GM21423 (cell line): ENCODE measurements at regions not wholly inside any gene's neighbourhood (a gene's known extent, or its start where the extent isn't known, plus 50 kb on each side); places are given as distances from the start of the nearest gene placed in this dataset.

ENCODE experiments used
- ATAC-seq: cut with Tn5 transposase; IDR thresholded peaks from one replicate; pipeline ENCODE4 v1.9.1; 2021; ENCODE audit warnings: mild to moderate bottlenecking, moderate library complexity; ENCODE audit not compliant: unreplicated experiment

DNA sequence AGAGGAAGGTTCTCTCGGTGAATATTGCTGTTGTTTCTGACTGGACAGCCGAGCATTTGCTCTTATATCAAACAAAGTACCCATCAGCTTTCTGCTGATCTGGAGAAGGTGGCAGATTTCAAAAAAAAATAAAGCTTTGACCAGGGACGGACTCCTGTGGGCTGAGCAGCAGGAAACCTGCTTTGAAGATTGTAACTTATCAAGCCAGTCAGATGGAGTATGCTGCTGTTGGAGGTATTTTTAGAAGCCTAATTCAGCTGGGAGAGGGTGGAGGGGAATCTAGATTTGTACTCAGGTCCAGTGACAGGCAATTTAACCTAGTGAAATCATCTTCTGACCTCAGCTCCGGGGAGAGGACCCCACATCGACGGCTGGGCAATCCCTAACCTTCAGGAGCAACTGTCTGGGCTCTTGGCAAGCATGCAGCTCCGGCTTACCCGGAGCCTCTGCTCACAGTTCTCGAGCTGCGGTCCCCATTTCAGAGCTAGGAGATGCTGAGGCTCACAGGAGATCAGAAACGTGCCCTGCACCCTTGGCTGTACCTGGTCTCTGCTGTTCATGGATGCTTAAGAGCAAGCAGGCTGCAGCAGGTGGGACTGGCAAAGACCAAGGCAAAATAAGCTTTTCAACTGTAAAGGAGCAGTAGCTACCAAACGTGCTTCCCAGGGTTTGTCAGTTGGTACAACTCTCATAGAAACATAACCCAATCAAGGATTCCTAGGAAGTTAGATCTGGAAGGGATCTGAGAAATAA, 89.3 kb upstream of the ST8SIA2 start:
- ATAC-seq, result no peak

DNA sequence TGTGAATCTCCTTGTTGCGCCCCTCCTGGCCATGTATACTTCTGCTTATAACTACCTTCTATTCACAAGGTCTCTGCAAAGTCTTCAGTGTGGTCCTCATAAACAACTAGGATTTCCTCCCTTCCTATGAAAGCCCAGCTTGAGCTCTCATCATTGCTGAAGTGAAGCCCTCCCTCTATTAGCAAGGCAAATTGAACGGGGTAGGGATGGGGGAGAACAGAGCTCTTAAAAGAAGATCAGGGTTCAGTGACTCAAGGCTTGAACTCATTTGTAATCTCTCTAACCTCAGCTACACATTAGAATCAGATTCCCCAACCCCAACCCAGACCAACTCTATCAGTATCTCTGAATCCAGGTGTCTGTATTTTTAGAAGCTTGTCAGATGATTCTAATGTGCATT, 88.3 kb upstream of the ST8SIA2 start:
- ATAC-seq, result no peak

DNA sequence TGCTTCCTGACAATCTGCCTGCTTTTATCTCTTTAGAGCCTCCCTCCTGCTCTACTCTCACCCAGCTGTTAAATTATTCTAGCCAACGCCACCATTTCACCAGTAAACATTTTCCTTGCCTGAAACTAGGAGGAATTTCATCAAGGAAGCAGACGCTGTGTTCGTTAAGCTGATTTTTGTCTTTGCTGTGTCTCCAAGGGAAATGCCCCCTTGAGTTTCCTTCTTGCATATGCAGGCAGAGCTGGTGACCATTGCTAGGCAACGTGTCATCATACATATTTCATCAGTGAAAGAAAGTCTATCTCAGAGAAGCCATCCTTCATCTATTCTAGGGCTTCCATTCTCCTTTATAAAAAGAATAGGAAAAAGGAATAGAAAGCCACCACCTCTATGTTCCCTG, 87.0 kb upstream of the ST8SIA2 start:
- no peak for ATAC-seq

DNA sequence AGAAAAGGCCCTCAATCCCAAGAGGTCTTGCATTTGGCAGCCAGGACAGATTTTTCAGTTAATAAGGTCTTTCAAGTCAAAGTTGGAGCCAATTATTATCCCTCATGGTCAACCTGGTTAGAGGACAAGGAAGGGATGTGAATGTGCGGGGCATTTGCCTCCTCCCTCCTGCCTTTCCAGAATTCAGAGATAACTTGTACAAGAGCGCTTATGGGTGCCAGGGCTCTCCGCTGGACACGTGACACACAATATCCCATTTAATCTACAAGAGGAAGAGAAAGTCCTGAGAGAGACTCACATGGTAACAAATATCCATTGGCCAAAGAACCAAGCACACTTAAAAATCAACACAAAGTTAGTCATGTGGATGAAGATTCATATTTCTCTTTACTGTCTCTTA, 78.5 kb upstream of the ST8SIA2 start:
- no peak for ATAC-seq

DNA sequence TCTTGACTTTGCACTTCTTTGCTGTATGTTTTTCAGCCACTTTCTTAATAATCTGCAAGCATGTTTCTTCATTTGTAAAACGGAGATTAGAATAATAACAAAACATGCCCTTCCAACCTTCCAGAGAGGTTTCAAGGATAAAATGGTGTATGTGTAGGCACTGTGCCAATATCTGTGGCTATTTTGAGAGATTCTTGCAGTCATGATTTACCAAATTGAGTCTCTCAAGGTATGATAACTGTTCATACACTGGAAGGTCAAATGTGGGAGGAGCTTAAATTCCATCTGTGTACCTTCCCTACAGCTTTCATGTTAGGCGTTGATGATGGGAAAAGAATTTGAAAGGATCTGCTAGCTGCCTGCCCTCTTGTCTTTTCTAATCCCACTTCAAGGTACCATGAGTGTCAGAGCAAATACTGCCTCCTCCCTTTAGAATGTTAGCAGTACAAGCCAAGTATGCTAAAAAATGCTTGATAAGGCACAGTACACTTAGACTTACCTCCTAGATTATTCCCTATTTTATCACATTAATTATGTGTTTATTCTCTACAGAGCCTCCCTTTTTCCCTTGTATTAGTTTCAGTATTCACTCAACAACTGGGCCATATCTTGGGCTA, 78.0 kb upstream of the ST8SIA2 start:
- ATAC-seq, result no peak

DNA sequence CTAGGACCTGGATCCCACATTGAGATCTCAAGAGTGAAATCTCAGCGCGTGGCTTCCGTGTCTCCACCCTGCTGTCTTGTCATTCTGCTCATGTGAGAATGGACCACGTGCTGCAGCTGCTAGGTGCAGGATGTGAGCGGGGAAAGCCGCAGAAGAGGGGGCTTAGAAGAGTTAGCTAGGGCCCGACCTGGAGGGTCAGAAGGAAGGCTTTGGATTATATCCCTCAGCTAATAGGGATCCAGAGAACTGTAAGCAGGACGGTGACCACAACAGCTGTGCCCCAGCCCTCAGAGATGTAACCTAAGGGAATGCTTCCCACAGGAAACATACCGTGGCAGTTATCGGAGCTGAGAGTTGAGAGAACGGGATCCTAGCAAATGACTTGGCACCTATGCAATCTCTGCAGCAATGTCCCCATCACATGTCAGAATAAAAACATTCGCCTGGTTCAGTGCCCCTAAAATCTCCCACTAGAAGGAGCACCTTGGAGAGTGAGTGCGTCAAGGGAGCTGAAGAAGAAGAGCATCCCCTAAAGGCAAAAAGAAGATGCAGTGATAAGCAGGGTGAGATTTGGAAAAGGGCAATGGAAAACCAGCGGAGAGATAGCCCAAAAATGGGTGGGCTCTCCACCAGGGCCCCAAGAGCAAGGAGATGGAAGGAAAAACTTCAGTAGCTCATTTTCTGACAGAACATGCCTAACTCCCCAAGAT, 76.9 kb upstream of the ST8SIA2 start:
- no peak for ATAC-seq

DNA sequence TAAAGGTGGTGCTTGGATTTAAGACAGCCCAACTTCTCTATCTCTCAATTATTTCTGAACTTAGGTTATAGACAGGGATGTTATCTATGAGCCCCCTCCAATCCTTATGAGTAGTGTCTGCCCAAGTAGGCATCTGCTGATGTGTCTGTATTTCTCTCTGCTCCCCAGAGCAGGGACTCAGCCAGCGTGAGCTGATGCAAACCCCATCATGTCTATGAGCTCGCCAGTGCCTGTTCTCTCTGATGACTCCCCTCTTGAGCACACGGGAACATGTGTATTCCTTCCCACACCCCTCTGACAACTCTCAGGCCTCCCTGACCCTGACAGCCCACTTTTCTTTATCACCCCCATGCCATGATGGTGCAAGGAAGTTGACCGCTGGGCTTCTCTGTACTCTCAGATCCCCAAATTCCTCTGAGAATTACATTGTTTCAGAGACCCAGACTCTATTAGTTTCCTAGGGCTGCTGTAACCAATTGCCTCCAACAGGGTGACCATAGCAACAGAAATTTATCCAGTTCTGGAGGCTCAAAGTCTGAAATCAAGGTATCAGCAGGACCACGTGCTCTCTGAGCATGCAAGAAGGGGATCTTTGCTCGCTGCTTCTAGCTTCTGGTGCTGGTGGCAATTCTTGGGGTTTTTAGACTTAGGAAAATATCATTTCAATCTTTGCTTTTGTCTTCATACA, 73.5 kb upstream of the ST8SIA2 start:
- ATAC-seq, result no peak

DNA sequence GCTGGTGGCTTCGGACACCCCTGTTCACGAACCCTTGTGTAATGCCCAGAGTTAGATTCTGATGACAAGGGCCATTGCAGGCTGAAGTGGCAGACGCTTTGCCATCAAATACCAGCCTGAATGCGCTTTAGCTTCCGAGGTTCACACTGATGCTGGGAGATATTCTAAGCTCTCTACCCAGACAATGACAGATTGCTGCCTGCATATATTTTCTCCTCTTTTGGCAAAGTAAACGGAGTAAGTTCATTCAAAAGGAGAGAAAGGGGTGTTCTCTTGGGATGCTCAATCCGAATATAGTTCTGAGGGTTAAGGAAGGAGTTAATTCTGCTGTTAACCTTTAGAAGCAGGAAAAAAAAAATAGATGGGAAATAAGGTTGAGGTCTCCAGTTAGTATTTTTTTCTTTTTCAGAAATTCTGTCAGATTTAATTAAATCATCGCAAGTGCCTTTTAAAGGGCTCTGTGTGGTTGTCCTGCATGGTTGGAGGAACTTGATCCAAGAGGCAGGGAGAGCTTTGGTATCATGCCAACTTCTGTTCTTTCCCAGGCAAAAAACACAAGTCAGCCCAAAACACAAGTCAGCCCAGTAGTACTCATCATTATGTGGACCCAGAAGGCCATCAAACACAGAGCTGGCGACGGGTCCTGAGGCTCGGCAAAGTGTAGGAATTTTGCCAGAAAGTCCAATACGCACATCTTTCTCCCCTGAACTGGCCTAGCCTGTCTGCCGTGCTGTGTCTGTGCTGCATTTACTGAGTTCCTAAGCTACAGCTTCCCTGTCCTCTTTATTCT, 70.9 kb upstream of the ST8SIA2 start:
- ATAC-seq, result no peak

DNA sequence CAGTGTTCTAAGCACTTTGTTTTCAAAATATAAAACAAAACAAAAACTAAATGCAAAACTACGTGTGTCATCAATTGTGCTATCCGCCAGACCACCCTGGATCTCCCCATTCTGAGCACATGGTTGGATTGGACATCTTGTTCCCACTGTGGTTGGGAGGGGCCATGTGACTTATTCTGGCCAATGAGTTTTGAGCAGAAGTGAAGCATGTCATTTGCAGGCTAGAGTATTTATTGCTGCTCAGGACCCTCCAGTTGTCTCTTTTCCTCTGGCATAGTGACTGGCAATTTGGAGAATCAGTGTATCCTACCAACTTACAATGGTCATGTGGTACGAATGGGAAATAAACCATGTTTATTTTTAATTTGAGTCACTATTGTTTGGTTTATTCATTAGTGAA, 70.2 kb upstream of the ST8SIA2 start:
- ATAC-seq, result no peak

DNA sequence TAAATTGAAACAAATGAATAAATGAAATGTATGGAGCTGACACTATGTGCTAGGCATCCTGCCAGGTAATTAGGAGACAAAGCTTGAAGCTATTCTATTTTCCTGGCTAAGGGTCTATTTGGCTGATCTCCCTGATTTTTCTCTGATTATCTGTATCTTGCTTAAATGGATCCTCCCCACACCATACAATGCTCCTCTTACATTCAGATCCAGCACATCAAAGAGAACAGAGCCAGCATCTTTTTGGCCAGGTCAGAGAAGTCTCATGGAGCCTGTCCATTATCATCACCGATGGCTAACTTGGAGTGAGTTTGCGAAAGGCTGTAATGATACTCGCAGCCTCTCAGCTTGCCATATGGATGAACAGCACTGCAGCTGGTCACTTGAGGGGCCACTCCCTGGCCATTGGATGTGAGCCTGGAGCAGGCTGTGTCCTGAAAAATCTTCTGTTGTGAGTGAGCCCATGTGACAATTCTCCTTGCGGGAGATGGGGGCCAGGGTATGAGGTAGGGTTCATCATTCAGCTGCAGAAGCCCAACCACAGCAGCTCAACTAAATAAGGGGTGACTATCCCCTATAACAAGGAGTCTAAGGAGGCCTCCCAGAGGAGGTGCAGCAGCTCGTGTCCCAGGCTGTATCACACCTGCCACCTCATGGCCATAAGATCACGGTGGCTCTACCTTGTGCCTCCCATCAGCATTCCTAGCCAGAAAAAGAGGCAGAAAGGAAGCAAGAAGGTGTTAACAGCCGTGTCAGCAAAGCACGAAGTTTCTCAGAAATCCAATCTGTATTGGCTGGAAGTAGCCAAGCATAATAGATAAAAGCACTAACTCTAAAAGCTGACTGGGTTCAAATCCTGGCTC, 69.3 kb upstream of the ST8SIA2 start:
- no peak for ATAC-seq

DNA sequence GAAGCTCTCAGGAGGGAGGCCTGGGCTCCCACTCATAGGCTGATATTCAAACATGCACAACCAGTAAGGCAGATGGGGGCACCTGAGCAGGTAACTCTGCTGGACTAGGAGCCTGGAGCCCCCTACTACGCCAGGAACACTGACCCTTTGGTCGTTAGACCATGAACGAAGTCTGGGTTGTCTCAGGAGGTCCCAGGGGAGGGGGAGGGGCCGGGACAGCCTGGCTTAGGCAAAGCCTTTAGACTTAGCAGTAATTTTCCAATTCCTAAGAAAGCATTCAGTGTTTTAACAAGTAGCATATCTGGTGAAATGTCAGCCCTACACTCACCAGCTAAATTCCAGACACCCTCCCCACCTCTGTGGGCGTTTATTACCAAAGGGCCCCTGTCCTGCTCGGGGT, 67.4 kb upstream of the ST8SIA2 start:
- no peak for ATAC-seq

DNA sequence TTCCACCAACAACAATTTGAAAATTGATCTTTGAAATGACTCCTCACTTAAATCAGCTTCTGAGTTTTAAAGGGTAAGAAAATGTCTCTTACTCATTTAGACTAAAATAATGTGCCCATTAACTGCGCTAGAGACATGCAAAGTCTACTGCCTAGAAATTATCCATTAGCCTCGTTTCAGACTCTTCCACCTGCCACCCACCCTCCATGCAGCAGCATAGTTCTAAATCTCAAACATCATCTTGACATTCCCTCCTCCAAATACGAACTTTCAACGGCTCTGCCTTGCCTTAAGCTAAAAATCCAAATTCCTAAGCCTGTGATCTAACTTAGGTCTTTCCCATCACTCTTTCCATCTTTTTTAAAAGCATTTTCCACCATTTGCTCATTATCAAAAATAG, 66.6 kb upstream of the ST8SIA2 start:
- no peak for ATAC-seq

DNA sequence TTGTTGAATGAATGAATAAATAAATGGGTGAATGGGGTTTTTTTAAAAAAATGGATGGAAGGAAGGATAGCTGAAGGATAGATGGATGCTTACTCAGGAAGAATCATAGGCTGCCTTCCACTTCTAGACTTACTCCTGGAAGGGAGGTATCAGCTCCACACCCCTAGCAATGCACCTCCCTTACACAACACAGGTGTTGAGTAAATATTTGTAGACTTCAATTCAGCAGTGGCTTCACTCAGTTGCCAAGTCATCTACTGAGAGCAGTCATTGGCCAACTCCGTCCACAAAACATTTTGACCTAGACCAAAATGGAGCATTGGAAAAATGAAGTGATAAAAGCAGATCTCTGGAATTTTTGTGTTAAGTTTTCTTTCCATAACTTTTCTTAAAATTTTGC, 65.5 kb upstream of the ST8SIA2 start:
- ATAC-seq, result no peak

DNA sequence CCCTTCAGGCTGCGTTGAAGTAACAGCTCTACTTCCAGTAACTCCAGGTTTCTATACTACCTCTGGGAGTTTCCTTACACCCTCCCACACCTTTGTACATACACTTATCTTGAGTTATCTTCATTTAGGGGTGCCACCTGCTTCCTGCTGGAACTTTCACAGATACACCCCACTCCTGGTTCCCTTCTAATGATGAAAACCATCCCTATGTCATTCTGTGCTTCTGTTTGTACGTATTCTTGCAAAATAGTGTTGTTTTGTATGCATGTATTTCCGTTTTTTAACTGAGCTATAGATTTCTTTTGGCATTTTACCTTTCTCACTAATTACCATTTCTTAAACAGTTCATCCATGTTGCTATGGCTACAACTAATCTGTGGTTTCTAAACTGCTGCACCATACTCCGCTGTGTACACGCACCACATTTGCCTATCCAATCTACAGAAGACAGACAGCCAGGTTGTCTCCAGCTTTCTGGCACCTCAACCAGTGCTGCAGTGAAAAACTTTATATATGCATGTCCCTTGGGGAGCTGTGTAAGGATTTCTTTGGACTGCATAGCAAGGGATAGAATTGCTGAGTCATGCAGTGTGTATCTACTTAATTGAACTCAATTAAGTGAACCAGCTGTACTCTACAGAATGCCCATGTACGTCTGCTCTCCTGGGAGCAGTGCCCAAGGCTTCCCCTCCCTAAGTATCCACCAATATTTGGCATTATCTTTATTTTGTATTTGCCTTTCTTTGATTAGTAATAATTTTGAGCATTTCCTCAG, 61.4 kb upstream of the ST8SIA2 start:
- ATAC-seq, result no peak

DNA sequence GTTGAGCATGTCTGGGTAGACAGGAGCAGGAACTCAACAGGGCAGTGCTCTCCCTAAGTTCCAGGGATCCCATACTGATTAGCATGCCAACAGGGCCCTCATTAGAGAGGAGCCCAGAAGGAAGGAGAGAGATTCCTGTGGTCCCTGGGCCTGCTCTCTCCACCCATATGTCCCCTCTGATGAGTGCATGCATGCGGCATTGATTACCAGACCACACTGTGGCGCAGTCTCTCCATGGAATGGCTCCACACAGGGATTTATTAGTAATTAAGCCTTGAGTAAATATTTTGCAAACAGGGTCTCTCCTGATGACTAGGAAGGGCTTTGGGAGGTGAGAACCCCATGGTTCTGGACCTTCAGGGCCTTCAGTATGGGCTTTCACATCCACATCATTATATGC, 60.0 kb upstream of the ST8SIA2 start:
- ATAC-seq, result no peak

DNA sequence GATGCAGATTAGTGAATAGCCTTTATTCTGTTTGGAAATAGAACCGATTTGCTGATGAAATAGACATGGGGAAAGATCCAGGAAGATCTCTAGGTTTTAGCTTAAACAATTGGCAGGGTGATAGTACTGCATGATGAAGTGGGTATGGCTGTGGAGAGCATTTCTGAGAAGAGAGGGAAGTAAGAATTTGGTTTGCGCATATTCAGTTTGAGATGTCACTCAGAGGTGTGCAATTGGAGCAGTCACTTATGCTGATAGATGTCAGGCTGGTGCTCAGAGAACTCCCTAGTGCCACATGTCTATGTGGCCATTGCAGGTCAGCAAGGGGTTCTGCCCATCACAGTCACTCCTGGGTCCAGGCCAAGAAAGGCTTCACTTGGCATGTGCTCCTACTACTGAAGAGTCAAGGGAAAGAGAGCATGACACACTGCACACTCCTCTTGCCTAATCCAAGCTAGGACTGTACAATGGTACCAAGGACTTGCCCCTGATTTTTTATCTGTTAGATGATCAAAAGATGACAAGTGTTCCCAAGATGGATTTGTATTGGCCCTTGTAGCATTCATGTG, 57.2 kb upstream of the ST8SIA2 start:
- ATAC-seq, result no peak

DNA sequence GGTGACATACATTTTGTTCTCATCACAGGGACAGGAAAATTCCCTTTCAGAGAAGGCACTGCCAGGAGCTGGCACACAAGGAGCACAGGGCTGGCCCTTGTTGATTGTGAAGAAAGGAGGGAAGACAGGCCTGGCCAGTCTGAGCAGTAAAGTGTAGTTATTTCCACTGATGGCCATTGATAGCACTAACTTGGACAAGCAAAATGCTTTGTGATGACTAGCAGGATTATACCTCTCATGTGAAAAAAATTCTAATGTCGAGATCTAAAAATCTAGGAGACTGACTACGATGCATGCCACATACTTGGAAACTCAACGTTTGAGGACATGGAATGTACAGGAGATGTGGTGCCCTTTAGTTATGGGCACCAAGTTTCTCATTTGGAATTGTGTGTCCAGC, 54.3 kb upstream of the ST8SIA2 start:
- ATAC-seq, result no peak
